Endothelial cell of umbilical vein (primary cell): ENCODE measurements at regions not wholly inside any gene's neighbourhood (a gene's known extent, or its start where the extent isn't known, plus 50 kb on each side); places are given as distances from the start of the nearest gene placed in this dataset.

Experiments
- EZH2 ChIP-seq: IDR thresholded peaks from 2 replicates; pipeline ENCODE4 v1.6.1; 2012; ENCODE audit warnings: borderline replicate concordance, low read depth, mild to moderate bottlenecking, moderate library complexity, low read length, inconsistent platforms; ENCODE audit not compliant: severe bottlenecking
- JUN ChIP-seq: IDR thresholded peaks from 2 replicates; pipeline ENCODE4 v1.6.1; 2011; ENCODE audit warnings: borderline replicate concordance, low read depth; ENCODE audit not compliant: insufficient read length, insufficient read depth
- POLR2AphosphoS5 ChIP-seq: IDR thresholded peaks from 2 replicates; pipeline ENCODE4 v1.6.1; 2012; ENCODE audit warnings: low read depth, mild to moderate bottlenecking, control low read depth, low read length, moderate library complexity; ENCODE audit not compliant: insufficient read depth
- TF ChIP-seq, protein P1 (sequence below), 2 donors: IDR thresholded peaks; 1 replicate in 1 of 2; 2 replicates in 1 of 2; pipeline ENCODE4 v1.5.1; 2011; ENCODE audit warnings: low read length in 2 of 2, mild to moderate bottlenecking in 2 of 2, moderate library complexity in 2 of 2, control low read depth in 1 of 2, inconsistent platforms in 1 of 2, low read depth in 1 of 2; ENCODE audit not compliant: insufficient read depth in 1 of 2; ENCODE audit errors: extremely low read depth in 1 of 2

DNA sequence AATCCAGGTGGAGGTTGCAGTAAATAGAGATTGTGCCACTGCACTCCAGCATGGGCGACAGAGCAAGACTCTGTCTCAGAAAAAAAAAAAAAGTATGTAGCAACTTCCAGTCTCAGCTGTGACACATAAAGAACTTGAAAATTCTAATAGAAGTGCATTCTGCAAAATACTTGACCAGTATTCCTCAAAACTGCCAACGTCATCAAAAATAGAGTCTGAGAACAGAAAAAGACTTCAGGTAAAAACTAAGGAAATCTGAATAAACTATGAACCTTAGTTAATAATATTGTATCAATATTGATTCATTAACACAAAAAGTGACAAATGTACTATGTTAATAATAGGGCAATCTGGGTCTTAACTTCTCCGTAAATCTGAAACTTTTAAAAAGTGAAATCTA lies 76.7 kb upstream of the WDR75 start:
- TF ChIP-seq JUN, result no peak
- TF ChIP-seq, protein P1, sequence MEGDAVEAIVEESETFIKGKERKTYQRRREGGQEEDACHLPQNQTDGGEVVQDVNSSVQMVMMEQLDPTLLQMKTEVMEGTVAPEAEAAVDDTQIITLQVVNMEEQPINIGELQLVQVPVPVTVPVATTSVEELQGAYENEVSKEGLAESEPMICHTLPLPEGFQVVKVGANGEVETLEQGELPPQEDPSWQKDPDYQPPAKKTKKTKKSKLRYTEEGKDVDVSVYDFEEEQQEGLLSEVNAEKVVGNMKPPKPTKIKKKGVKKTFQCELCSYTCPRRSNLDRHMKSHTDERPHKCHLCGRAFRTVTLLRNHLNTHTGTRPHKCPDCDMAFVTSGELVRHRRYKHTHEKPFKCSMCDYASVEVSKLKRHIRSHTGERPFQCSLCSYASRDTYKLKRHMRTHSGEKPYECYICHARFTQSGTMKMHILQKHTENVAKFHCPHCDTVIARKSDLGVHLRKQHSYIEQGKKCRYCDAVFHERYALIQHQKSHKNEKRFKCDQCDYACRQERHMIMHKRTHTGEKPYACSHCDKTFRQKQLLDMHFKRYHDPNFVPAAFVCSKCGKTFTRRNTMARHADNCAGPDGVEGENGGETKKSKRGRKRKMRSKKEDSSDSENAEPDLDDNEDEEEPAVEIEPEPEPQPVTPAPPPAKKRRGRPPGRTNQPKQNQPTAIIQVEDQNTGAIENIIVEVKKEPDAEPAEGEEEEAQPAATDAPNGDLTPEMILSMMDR (IDR thresholded peaks at IDR 0.05; ENCODE audit: extremely low read depth in 1 of 2, insufficient read depth in 1 of 2, low read depth in 1 of 2, low read length in 2 of 2), result no peak
- TF ChIP-seq EZH2, result no peak
- no peak for TF ChIP-seq POLR2AphosphoS5
